Hepatocyte (in vitro differentiated cells): ENCODE measurements at regions not wholly inside any gene's neighbourhood (a gene's known extent, or its start where the extent isn't known, plus 50 kb on each side); places are given as distances from the start of the nearest gene placed in this dataset.

ENCODE experiments used
- DNase-seq: peaks from one replicate; pipeline ENCODE4 v3.0.0-alpha.2; 2016; ENCODE audit warnings: low spot score
- H2AFZ ChIP-seq: fragments of 200-600 bp; sonication (generic); 2 replicates; pipeline ENCODE4 v1.6.0; 2016; ENCODE audit warnings: antibody characterized with exemption, mild to moderate bottlenecking
- H3K27ac ChIP-seq: fragments of 200-600 bp; sonication (generic); 2 replicates; pipeline ENCODE4 v1.5.1; 2016; ENCODE audit warnings: mild to moderate bottlenecking
- H3K27me3 ChIP-seq: fragments of 200-600 bp; sonication (generic); 2 replicates; pipeline ENCODE4 v1.6.1; 2016
- H3K36me3 ChIP-seq: fragments of 200-600 bp; sonication (generic); replicated peaks from 2 replicates; pipeline ENCODE4 v1.5.1; 2016; ENCODE audit warnings: low read depth; ENCODE audit not compliant: insufficient read depth
- H3K4me1 ChIP-seq: fragments of 200-600 bp; sonication (generic); 2 replicates; pipeline ENCODE4 v1.5.1; 2016; ENCODE audit warnings: mild to moderate bottlenecking, moderate library complexity; ENCODE audit not compliant: insufficient read depth
- H3K4me2 ChIP-seq: fragments of 200-600 bp; sonication (generic); 2 replicates; pipeline ENCODE4 v1.6.0; 2016
- H3K4me3 ChIP-seq: fragments of 200-600 bp; sonication (generic); 2 replicates; pipeline ENCODE4 v1.5.1; 2016; ENCODE audit warnings: mild to moderate bottlenecking
- H3K79me2 ChIP-seq: fragments of 200-600 bp; sonication (generic); 2 replicates; pipeline ENCODE4 v1.6.0; 2017; ENCODE audit warnings: mild to moderate bottlenecking
- H3K9me2 ChIP-seq: fragments of 200-600 bp; sonication (generic); replicated peaks from 2 replicates; pipeline ENCODE4 v1.6.0; 2017; ENCODE audit warnings: mild to moderate bottlenecking; ENCODE audit not compliant: insufficient read depth
- H3K9me3 ChIP-seq: fragments of 200-600 bp; sonication (generic); 2 replicates; pipeline ENCODE4 v1.5.1; 2016; ENCODE audit warnings: low read depth, mild to moderate bottlenecking
- H4K20me1 ChIP-seq: fragments of 200-600 bp; sonication (generic); 2 replicates; pipeline ENCODE4 v1.6.0; 2016; ENCODE audit warnings: mild to moderate bottlenecking; ENCODE audit not compliant: insufficient read depth, poor library complexity, severe bottlenecking
- CTCF ChIP-seq: fragments of 200-600 bp; sonication (generic); IDR thresholded peaks from 2 replicates; pipeline ENCODE4 v1.5.1; 2016; ENCODE audit warnings: antibody characterized with exemption, mild to moderate bottlenecking; ENCODE audit not compliant: poor library complexity
- EZH2 ChIP-seq: fragments of 200-600 bp; sonication (generic); IDR thresholded peaks from 2 replicates; pipeline ENCODE4 v1.6.1; 2016; ENCODE audit warnings: antibody characterized with exemption, mild to moderate bottlenecking, borderline replicate concordance
- EZH2phosphoT487 ChIP-seq: fragments of 200-600 bp; sonication (generic); IDR thresholded peaks from one replicate; pipeline ENCODE4 v1.6.1; 2018; ENCODE audit warnings: antibody characterized with exemption, mild to moderate bottlenecking, low read depth, moderate library complexity; ENCODE audit not compliant: unreplicated experiment, severe bottlenecking
- WGBS: methylation state at CpG from one replicate; pipeline ENCODE4 v1.1.6; 2016; ENCODE audit warnings: low lambda C conversion rate; ENCODE audit errors: missing lambda C conversion rate; 5-methylcytosine and 5-hydroxymethylcytosine counted together

GRCh38 chr12:105641749-105642148, 311.3 kb downstream of the C12orf75 start:
- no peaks in the 10 kb centered on the region for H3K9me3 ChIP-seq
- H3K36me3 ChIP-seq: no peaks in the 10 kb centered on the region
- no peak overlapping the region for H2AFZ ChIP-seq
- H3K9me2 ChIP-seq: no peaks in the 10 kb centered on the region
- H3K4me3 ChIP-seq: no peak overlapping the region
- TF ChIP-seq EZH2phosphoT487: no peak
- TF ChIP-seq EZH2: no peak
- no peak for TF ChIP-seq CTCF
- no peaks in the 10 kb centered on the region for H3K79me2 ChIP-seq
- 87% methylated on average over 5 of the region's 5 CpGs for WGBS
- no peak for DNase-seq
- H3K4me1 ChIP-seq: no peaks in the 10 kb centered on the region
- no peak overlapping the region for H3K27ac ChIP-seq
- H4K20me1 ChIP-seq: no peaks in the 10 kb centered on the region
- H3K27me3 ChIP-seq: no peaks in the 10 kb centered on the region
- H3K4me2 ChIP-seq: no peak overlapping the region

- H3K4me3 ChIP-seq: no peak overlapping the region
- H3K79me2 ChIP-seq: no peaks in the 10 kb centered on the region
- no peaks in the 10 kb centered on the region for H3K9me2 ChIP-seq
- H3K27ac ChIP-seq: no peak overlapping the region
- WGBS: 86% methylated on average over 5 of the region's 5 CpGs
- no peaks in the 10 kb centered on the region for H3K27me3 ChIP-seq
- no peak for DNase-seq
- no peak overlapping the region for H2AFZ ChIP-seq
- no peaks in the 10 kb centered on the region for H3K9me3 ChIP-seq
- no peaks in the 10 kb centered on the region for H3K4me1 ChIP-seq
- no peak overlapping the region for H3K4me2 ChIP-seq
- no peak for TF ChIP-seq CTCF
- TF ChIP-seq EZH2: no peak
- TF ChIP-seq EZH2phosphoT487: no peak
- no peaks in the 10 kb centered on the region for H3K36me3 ChIP-seq
- H4K20me1 ChIP-seq: no peaks in the 10 kb centered on the region
Observed at GRCh38 chr12:105644770-105645169, 314.3 kb downstream of the C12orf75 start.

- H3K79me2 ChIP-seq: no peaks in the 10 kb centered on the region
- WGBS: 70% methylated on average over 1 of the region's 1 CpG
- H3K4me3 ChIP-seq: no peak overlapping the region
- no peaks in the 10 kb centered on the region for H3K4me1 ChIP-seq
- no peaks in the 10 kb centered on the region for H3K9me3 ChIP-seq
- no peak overlapping the region for H3K27ac ChIP-seq
- no peak overlapping the region for H3K4me2 ChIP-seq
- no peak overlapping the region for H2AFZ ChIP-seq
- no peak for DNase-seq
- H3K36me3 ChIP-seq: no peaks in the 10 kb centered on the region
- no peaks in the 10 kb centered on the region for H3K9me2 ChIP-seq
- no peaks in the 10 kb centered on the region for H3K27me3 ChIP-seq
- TF ChIP-seq EZH2 (no peak), EZH2phosphoT487 (no peak), CTCF (no peak)
- H4K20me1 ChIP-seq: no peaks in the 10 kb centered on the region
Observed at GRCh38 chr12:105654606-105655005, 324.1 kb downstream of the C12orf75 start.

- Histone ChIP-seq H3K9me3 (no peaks in the 10 kb centered on the region), H2AFZ (no peak overlapping the region), H3K9me2 (no peaks in the 10 kb centered on the region), H3K4me2 (no peak overlapping the region), H3K27me3 (no peaks in the 10 kb centered on the region), H3K27ac (no peak overlapping the region), H3K4me3 (no peak overlapping the region), H3K79me2 (no peaks in the 10 kb centered on the region), H3K4me1 (no peaks in the 10 kb centered on the region), H3K36me3 (no peaks in the 10 kb centered on the region), H4K20me1 (no peaks in the 10 kb centered on the region)
- no peak for DNase-seq
- 89% methylated on average over 2 of the region's 2 CpGs for WGBS
- no peak for TF ChIP-seq EZH2
- TF ChIP-seq CTCF: no peak
- no peak for TF ChIP-seq EZH2phosphoT487
Observed at GRCh38 chr12:105658389-105658788, 327.9 kb downstream of the C12orf75 start.
